ENCODE measurements at regions not wholly inside any gene's neighbourhood (a gene's known extent, or its start where the extent isn't known, plus 50 kb on each side); places are given as distances from the start of the nearest gene placed in this dataset.

DNA sequence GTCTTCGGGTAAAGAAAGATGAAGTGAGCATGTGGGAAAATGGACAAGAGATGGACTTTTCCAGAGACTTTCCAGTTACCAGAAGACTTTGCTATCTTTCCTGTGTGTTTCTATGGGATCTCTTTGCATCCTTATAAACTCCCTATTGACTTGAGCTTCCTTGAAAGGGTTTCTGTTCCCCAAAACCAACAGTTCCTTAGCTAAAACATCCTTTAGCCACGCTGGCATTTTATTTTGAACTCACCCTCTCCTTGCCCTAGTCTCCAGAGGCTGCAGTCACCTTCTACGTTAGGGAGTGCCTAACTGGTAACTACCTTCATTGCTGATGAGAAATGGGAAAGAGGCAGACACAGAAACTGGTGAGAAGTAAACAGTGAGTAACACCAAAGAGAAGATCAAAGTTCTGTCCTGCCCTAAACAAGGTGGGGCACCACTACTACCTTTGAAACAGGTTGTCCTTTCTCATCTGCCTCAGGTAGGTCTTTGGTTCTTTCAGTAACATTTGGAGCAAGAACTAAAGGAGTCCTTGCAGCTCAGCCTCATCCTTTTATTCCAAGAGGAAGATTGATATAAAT, 402.9 kb downstream of the ENC1 start:
- no peak for DNase-seq (ENCODE audit: low read depth, low spot score)
- POLR2A ChIA-PET: no interaction called here
- no peaks in the 10 kb centered on the region for H4K20me1 ChIP-seq (ENCODE audit: insufficient read depth)

More for the DNA sequence above, 402.9 kb downstream of the ENC1 start:
- Histone ChIP-seq H3K27me3 (ENCODE audit: insufficient read depth, low read length) (no peaks in the 10 kb centered on the region), H3K9ac (ENCODE audit: low read length) (no peak overlapping the region), H3K36me3 (ENCODE audit: control insufficient read depth in 1 of 2, insufficient read depth in 2 of 2, low read length in 2 of 2) (no peaks in the 10 kb centered on the region), H2AFZ (ENCODE audit: low read depth, low read length, poor library complexity, severe bottlenecking) (no peak overlapping the region), H3K4me3 (replicated peaks in 1 of 2; ENCODE audit: low read depth in 1 of 2, low read length in 2 of 2) (no peak overlapping the region), H3K27ac (ENCODE audit: low read depth, low read length) (no peak overlapping the region), H3K4me2 (ENCODE audit: low read length) (no peak overlapping the region), H3K4me1 (ENCODE audit: control insufficient read depth in 1 of 2, insufficient read depth in 2 of 2, low read length in 2 of 2) (peaks cover 6 to 36% of the 10 kb centered on the region in 2 experiments; a peak in 3 of 4 replicates), H3K9me2 (ENCODE audit: insufficient read depth) (no peaks in the 10 kb centered on the region), H3K79me2 (ENCODE audit: insufficient read depth, low read length) (no peaks in the 10 kb centered on the region), H3K9me3 (ENCODE audit: control insufficient read depth in 1 of 2, insufficient read depth in 1 of 2, low read depth in 1 of 2, low read length in 2 of 2) (no peaks in the 10 kb centered on the region)
- ATAC-seq: no peak
- ChIA-PET RAD21 (ENCODE audit: low non-redundant PET in 1 of 2, low total read pairs in 2 of 2, uncharacterized antibody in 2 of 2, unreplicated experiment in 2 of 2) (no interaction called here), CTCF (no interaction called here)
- TF ChIP-seq FOSL1 (IDR thresholded peaks at IDR 0.05; ENCODE audit: low read depth): no peak
- TF ChIP-seq SP1 (IDR thresholded peaks at IDR 0.05; ENCODE audit: low read depth): no peak
- no peak for TF ChIP-seq RAD21 (IDR thresholded peaks at IDR 0.05; ENCODE audit: low read depth)
- TF ChIP-seq SIN3A (IDR thresholded peaks at IDR 0.05; ENCODE audit: low read depth): no peak
- no peak for TF ChIP-seq SRF (IDR thresholded peaks at IDR 0.05; ENCODE audit: low read depth)
- TF ChIP-seq ZFX (IDR thresholded peaks at IDR 0.05): no peak
- no peak for TF ChIP-seq TCF7L2 (IDR thresholded peaks at IDR 0.05; ENCODE audit: borderline replicate concordance, extremely low read depth, insufficient read depth, insufficient read length)
- TF ChIP-seq EGR1 (IDR thresholded peaks at IDR 0.05; ENCODE audit: low read depth): no peak
- TF ChIP-seq, protein P1, sequence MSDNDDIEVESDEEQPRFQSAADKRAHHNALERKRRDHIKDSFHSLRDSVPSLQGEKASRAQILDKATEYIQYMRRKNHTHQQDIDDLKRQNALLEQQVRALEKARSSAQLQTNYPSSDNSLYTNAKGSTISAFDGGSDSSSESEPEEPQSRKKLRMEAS (IDR thresholded peaks at IDR 0.05): no peak
- TF ChIP-seq CBX3 (IDR thresholded peaks at IDR 0.05; ENCODE audit: low read depth): no peak
- no peak for TF ChIP-seq CEBPB (IDR thresholded peaks at IDR 0.05; ENCODE audit: low read depth)
- TF ChIP-seq, protein P2, sequence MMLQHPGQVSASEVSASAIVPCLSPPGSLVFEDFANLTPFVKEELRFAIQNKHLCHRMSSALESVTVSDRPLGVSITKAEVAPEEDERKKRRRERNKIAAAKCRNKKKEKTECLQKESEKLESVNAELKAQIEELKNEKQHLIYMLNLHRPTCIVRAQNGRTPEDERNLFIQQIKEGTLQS (IDR thresholded peaks at IDR 0.05): no peak
- TF ChIP-seq EZH2 (IDR thresholded peaks at IDR 0.05): no peak
- TF ChIP-seq, protein P3, sequence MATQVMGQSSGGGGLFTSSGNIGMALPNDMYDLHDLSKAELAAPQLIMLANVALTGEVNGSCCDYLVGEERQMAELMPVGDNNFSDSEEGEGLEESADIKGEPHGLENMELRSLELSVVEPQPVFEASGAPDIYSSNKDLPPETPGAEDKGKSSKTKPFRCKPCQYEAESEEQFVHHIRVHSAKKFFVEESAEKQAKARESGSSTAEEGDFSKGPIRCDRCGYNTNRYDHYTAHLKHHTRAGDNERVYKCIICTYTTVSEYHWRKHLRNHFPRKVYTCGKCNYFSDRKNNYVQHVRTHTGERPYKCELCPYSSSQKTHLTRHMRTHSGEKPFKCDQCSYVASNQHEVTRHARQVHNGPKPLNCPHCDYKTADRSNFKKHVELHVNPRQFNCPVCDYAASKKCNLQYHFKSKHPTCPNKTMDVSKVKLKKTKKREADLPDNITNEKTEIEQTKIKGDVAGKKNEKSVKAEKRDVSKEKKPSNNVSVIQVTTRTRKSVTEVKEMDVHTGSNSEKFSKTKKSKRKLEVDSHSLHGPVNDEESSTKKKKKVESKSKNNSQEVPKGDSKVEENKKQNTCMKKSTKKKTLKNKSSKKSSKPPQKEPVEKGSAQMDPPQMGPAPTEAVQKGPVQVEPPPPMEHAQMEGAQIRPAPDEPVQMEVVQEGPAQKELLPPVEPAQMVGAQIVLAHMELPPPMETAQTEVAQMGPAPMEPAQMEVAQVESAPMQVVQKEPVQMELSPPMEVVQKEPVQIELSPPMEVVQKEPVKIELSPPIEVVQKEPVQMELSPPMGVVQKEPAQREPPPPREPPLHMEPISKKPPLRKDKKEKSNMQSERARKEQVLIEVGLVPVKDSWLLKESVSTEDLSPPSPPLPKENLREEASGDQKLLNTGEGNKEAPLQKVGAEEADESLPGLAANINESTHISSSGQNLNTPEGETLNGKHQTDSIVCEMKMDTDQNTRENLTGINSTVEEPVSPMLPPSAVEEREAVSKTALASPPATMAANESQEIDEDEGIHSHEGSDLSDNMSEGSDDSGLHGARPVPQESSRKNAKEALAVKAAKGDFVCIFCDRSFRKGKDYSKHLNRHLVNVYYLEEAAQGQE (IDR thresholded peaks at IDR 0.05; ENCODE audit: low read depth): no peak
- TF ChIP-seq YY1 (IDR thresholded peaks at IDR 0.05; ENCODE audit: extremely low read depth, insufficient replicate concordance, low read depth, low read length): no peak
- TF ChIP-seq JUND (IDR thresholded peaks at IDR 0.05): no peak
- intact Hi-C loops (cut with micrococcal nuclease): no loop called here
- BruUV-seq (replicated peaks): no TSS peak
